ENCODE measurements at regions not wholly inside any gene's neighbourhood (a gene's known extent, or its start where the extent isn't known, plus 50 kb on each side); places are given as distances from the start of the nearest gene placed in this dataset.

GRCh38 chr2:57902578-57902977 is 144.0 kb upstream of the VRK2 start:
- TF ChIP-seq EZH2phosphoT487 (conservative IDR thresholded peaks at IDR 0.05; ENCODE audit: low read length), result no peak
- TF ChIP-seq CTCF (IDR thresholded peaks at IDR 0.05; ENCODE audit: insufficient read depth, low read length, poor library complexity, severe bottlenecking), result no peak
- H3K4me2 ChIP-seq (ENCODE audit: low read depth, low read length, poor library complexity, severe bottlenecking), result no peak overlapping the region
- no peak overlapping the region for H3K27ac ChIP-seq (ENCODE audit: low read depth, low read length)
- no peak overlapping the region for H2AFZ ChIP-seq (ENCODE audit: low read depth, low read length, severe bottlenecking)
- no peaks in the 10 kb centered on the region for H3K79me2 ChIP-seq (ENCODE audit: insufficient read depth, low read length)
- no peaks in the 10 kb centered on the region for H3K36me3 ChIP-seq (ENCODE audit: low read length)
- no peaks in the 10 kb centered on the region for H3K27me3 ChIP-seq (ENCODE audit: low read length)
- no peaks in the 10 kb centered on the region for H3K9me3 ChIP-seq (ENCODE audit: insufficient read depth, low read length)
- no peaks in the 10 kb centered on the region for H3F3A ChIP-seq (ENCODE audit: insufficient read depth)
- no peak overlapping the region for H3K4me3 ChIP-seq (ENCODE audit: insufficient read depth, low read length, poor library complexity, severe bottlenecking)
- H4K20me1 ChIP-seq (ENCODE audit: low read depth, low read length), result no peaks in the 10 kb centered on the region
- no peak overlapping the region for H3K9ac ChIP-seq (ENCODE audit: low read length)
- no peaks in the 10 kb centered on the region for H3K9me2 ChIP-seq (replicated peaks; ENCODE audit: insufficient read depth, low read length)

GRCh38 chr2:57906152-57906732 is 140.4 kb upstream of the VRK2 start:
- no peaks in the 10 kb centered on the region for H4K20me1 ChIP-seq (ENCODE audit: low read depth, low read length)
- no peaks in the 10 kb centered on the region for H3K9me3 ChIP-seq (ENCODE audit: insufficient read depth, low read length)
- H3K9ac ChIP-seq (ENCODE audit: low read length), result no peak overlapping the region
- no peaks in the 10 kb centered on the region for H3K36me3 ChIP-seq (ENCODE audit: low read length)
- H3K27ac ChIP-seq (ENCODE audit: low read depth, low read length), result no peak overlapping the region
- H3K27me3 ChIP-seq (ENCODE audit: low read length), result no peaks in the 10 kb centered on the region
- TF ChIP-seq CTCF (IDR thresholded peaks at IDR 0.05; ENCODE audit: insufficient read depth, low read length, poor library complexity, severe bottlenecking), result peak; percentile 36
- TF ChIP-seq EZH2phosphoT487 (conservative IDR thresholded peaks at IDR 0.05; ENCODE audit: low read length), result no peak
- H3F3A ChIP-seq (ENCODE audit: insufficient read depth), result no peaks in the 10 kb centered on the region
- H3K4me2 ChIP-seq (ENCODE audit: low read depth, low read length, poor library complexity, severe bottlenecking), result no peak overlapping the region
- no peaks in the 10 kb centered on the region for H3K79me2 ChIP-seq (ENCODE audit: insufficient read depth, low read length)
- H2AFZ ChIP-seq (ENCODE audit: low read depth, low read length, severe bottlenecking), result no peak overlapping the region
- H3K9me2 ChIP-seq (replicated peaks; ENCODE audit: insufficient read depth, low read length), result no peaks in the 10 kb centered on the region
- H3K4me3 ChIP-seq (ENCODE audit: insufficient read depth, low read length, poor library complexity, severe bottlenecking), result no peak overlapping the region

GRCh38 chr2:57907411-57907810 is 139.2 kb upstream of the VRK2 start:
- Histone ChIP-seq H2AFZ (ENCODE audit: low read depth, low read length, severe bottlenecking) (no peak overlapping the region), H4K20me1 (ENCODE audit: low read depth, low read length) (no peaks in the 10 kb centered on the region), H3K27me3 (ENCODE audit: low read length) (no peaks in the 10 kb centered on the region), H3K9ac (ENCODE audit: low read length) (no peak overlapping the region), H3K4me3 (ENCODE audit: insufficient read depth, low read length, poor library complexity, severe bottlenecking) (no peak overlapping the region), H3K4me2 (ENCODE audit: low read depth, low read length, poor library complexity, severe bottlenecking) (no peak overlapping the region), H3K9me3 (ENCODE audit: insufficient read depth, low read length) (no peaks in the 10 kb centered on the region), H3K9me2 (replicated peaks; ENCODE audit: insufficient read depth, low read length) (no peaks in the 10 kb centered on the region), H3F3A (ENCODE audit: insufficient read depth) (no peaks in the 10 kb centered on the region), H3K27ac (ENCODE audit: low read depth, low read length) (no peak overlapping the region), H3K79me2 (ENCODE audit: insufficient read depth, low read length) (no peaks in the 10 kb centered on the region), H3K36me3 (ENCODE audit: low read length) (no peaks in the 10 kb centered on the region)
- TF ChIP-seq EZH2phosphoT487 (conservative IDR thresholded peaks at IDR 0.05; ENCODE audit: low read length), result no peak
- no peak for TF ChIP-seq CTCF (IDR thresholded peaks at IDR 0.05; ENCODE audit: insufficient read depth, low read length, poor library complexity, severe bottlenecking)

All from SU-DHL-6 (cell line).